ENCODE measurements at regions not wholly inside any gene's neighbourhood (a gene's known extent, or its start where the extent isn't known, plus 50 kb on each side); places are given as distances from the start of the nearest gene placed in this dataset.

DNA sequence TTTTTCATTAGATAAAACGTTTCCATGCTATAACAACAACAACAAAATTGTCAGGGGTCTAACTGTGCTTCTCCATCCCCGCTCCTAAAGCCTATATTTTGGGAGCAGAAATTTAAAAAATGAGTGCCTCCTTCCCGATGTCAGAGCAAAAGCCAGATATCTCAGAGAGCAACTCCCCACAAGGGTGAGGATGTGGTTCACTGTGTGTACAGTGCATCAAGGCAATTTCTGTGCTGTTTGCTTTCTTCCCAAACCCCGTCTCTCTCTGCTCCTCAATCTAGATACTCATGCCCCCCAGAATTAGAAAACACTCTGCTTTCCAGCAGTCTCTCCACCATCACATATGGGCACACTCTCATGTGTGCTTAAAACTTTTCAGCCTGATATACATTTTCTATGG, 76.7 kb upstream of the MBNL1 start:
- H3K4me3 ChIP-seq (ENCODE audit: low read depth, low read length): no peak overlapping the region
- ChIA-PET CTCF (no interaction called here), POLR2A (no interaction called here)
- no peaks in the 10 kb centered on the region for H3K27me3 ChIP-seq (ENCODE audit: control insufficient read depth, insufficient read depth, low read length)
- no peak for DNase-seq (ENCODE audit: low read depth)
- TF ChIP-seq, protein P1, sequence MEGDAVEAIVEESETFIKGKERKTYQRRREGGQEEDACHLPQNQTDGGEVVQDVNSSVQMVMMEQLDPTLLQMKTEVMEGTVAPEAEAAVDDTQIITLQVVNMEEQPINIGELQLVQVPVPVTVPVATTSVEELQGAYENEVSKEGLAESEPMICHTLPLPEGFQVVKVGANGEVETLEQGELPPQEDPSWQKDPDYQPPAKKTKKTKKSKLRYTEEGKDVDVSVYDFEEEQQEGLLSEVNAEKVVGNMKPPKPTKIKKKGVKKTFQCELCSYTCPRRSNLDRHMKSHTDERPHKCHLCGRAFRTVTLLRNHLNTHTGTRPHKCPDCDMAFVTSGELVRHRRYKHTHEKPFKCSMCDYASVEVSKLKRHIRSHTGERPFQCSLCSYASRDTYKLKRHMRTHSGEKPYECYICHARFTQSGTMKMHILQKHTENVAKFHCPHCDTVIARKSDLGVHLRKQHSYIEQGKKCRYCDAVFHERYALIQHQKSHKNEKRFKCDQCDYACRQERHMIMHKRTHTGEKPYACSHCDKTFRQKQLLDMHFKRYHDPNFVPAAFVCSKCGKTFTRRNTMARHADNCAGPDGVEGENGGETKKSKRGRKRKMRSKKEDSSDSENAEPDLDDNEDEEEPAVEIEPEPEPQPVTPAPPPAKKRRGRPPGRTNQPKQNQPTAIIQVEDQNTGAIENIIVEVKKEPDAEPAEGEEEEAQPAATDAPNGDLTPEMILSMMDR (IDR thresholded peaks at IDR 0.05; ENCODE audit: insufficient read depth, low read depth, low read length): no peak
- H3K36me3 ChIP-seq (ENCODE audit: control insufficient read depth, insufficient read depth, low read length): no peaks in the 10 kb centered on the region

DNA sequence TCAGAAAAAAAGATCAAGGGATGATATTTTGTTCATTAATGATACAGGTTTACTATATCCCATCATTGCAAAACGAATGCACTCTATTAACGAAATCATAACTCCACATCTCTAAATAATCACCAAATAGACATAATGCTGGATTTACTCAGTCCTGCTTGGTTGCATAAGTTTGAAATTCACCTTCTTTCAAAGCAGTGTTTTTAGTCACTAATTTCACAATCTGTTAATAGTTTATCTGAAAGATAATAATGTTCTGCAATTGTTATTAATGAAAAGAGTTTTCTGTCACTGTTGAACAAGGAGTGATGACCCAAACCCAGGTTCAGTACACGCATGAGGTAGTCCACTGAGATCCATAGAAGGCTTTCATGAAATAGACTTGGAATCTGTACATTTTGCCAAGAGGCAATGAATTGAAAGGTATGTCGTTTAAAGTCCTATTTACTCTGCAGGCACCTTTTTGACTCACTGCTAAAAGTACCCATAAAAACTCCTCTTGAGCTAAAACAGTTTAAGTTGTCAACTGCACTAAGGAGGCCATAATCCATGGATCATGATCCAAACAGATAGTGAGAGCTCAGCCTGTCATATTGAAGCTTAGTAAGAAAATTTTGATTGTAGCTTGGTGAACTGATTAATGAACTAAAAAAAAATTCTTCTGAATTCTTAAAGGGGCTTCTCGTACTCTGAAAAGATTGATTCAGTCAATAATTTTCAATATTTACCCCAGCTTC, 75.6 kb upstream of the MBNL1 start:
- no peaks in the 10 kb centered on the region for H3K36me3 ChIP-seq (ENCODE audit: control insufficient read depth, insufficient read depth, low read length)
- ChIA-PET CTCF (no interaction called here), POLR2A (no interaction called here)
- TF ChIP-seq, protein P1 (IDR thresholded peaks at IDR 0.05; ENCODE audit: insufficient read depth, low read depth, low read length): no peak
- DNase-seq (ENCODE audit: low read depth): no peak
- no peak overlapping the region for H3K4me3 ChIP-seq (ENCODE audit: low read depth, low read length)
- H3K27me3 ChIP-seq (ENCODE audit: control insufficient read depth, insufficient read depth, low read length): no peaks in the 10 kb centered on the region

DNA sequence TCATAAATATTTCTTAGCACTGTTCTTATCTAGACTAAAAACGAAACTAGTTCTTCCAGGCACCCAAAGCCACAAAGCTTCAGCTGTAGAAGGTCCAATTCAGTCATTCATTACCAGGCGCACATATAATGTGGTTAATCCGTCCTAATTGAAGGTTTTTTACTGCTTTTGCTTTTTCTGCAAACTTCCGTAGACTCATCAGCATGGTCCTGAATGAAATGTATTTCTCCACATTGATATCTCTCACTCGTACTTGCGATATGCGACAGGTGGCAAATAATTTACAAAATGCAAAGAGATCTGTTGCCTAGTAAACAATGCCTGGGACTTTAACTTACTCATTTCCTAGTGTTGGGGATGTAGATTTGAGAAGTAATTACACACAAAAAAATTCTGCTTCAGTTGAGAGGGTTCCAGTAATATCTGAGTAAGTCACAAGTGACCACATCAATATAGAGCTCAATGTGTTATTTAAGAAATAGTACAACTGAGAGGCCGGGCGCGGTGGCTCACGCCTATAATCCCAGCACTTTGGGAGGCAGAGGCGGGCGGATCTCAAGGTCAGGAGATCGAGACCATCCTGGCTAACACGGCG, 75.0 kb upstream of the MBNL1 start:
- Histone ChIP-seq H3K36me3 (ENCODE audit: control insufficient read depth, insufficient read depth, low read length) (no peaks in the 10 kb centered on the region), H3K27me3 (ENCODE audit: control insufficient read depth, insufficient read depth, low read length) (no peaks in the 10 kb centered on the region), H3K4me3 (ENCODE audit: low read depth, low read length) (no peak overlapping the region)
- CTCF ChIA-PET: interaction anchor here (0.6 kb wide), 1 partner anchor 173 kb away, joined by 3 read pairs; no protein-coding TSS in a partner anchor
- POLR2A ChIA-PET: no interaction called here
- TF ChIP-seq, protein P1 (IDR thresholded peaks at IDR 0.05; ENCODE audit: insufficient read depth, low read depth, low read length): no peak
- DNase-seq (ENCODE audit: low read depth): no peak

- Histone ChIP-seq H3K36me3 (ENCODE audit: control insufficient read depth, insufficient read depth, low read length) (no peaks in the 10 kb centered on the region), H3K27me3 (ENCODE audit: control insufficient read depth, insufficient read depth, low read length) (no peaks in the 10 kb centered on the region), H3K4me3 (ENCODE audit: low read depth, low read length) (no peak overlapping the region)
- ChIA-PET POLR2A (no interaction called here), CTCF (no interaction called here)
- no peak for DNase-seq (ENCODE audit: low read depth)
- TF ChIP-seq, protein P1 (IDR thresholded peaks at IDR 0.05; ENCODE audit: insufficient read depth, low read depth, low read length): no peak
Measured at GRCh38 chr3:152195206-152195605, 73.5 kb upstream of the MBNL1 start.

DNA sequence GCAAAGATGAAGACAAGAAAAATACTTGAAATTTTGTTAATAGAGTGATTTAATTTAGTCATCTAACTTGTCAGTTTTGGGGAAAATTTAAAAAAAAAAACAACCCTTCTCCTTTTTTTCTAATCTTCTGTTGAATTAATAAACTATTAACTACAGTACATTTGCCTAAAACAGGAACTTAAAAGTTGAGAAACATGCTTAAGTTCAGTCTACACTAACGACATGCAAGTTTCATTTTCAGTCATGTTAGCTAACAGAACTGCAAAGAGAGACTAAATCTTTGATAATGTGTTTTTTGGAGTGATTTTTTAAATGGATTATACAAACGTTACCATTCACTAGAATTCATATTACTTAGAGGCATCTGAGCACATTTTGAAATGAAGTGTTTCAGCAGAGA, 71.9 kb upstream of the MBNL1 start:
- Histone ChIP-seq H3K36me3 (ENCODE audit: control insufficient read depth, insufficient read depth, low read length) (no peaks in the 10 kb centered on the region), H3K27me3 (ENCODE audit: control insufficient read depth, insufficient read depth, low read length) (no peaks in the 10 kb centered on the region), H3K4me3 (ENCODE audit: low read depth, low read length) (no peak overlapping the region)
- POLR2A ChIA-PET: no interaction called here
- CTCF ChIA-PET: no interaction called here
- TF ChIP-seq, protein P1 (IDR thresholded peaks at IDR 0.05; ENCODE audit: insufficient read depth, low read depth, low read length): no peak
- no peak for DNase-seq (ENCODE audit: low read depth)

Data from BJ (cell line).